ENCODE measurements at regions not wholly inside any gene's neighbourhood (a gene's known extent, or its start where the extent isn't known, plus 50 kb on each side); places are given as distances from the start of the nearest gene placed in this dataset.

DNA sequence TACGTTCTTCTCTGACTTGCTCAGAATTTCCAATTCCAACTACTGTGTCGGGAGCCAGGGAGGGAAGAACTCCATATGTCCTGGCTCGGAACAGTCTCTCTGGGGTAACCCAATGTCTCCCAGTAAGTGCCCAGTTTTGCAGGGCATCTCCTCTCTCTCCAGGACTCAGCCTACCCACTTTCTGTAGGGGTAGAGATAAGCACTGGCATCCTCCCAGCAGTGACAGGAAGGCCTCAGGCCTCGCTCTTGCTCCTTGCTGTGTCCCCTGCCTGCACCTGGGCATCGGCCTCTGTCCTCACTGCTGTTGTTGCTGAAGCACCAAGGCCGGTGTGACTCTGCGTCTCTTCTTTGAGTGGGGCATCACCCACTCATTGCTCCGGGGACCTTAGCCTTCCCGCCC, 388.9 kb upstream of the JARID2 start:
- TF ChIP-seq, protein P1, sequence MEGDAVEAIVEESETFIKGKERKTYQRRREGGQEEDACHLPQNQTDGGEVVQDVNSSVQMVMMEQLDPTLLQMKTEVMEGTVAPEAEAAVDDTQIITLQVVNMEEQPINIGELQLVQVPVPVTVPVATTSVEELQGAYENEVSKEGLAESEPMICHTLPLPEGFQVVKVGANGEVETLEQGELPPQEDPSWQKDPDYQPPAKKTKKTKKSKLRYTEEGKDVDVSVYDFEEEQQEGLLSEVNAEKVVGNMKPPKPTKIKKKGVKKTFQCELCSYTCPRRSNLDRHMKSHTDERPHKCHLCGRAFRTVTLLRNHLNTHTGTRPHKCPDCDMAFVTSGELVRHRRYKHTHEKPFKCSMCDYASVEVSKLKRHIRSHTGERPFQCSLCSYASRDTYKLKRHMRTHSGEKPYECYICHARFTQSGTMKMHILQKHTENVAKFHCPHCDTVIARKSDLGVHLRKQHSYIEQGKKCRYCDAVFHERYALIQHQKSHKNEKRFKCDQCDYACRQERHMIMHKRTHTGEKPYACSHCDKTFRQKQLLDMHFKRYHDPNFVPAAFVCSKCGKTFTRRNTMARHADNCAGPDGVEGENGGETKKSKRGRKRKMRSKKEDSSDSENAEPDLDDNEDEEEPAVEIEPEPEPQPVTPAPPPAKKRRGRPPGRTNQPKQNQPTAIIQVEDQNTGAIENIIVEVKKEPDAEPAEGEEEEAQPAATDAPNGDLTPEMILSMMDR (IDR thresholded peaks at IDR 0.05; ENCODE audit: insufficient read depth, low read length), result no peak
- no peak for TF ChIP-seq POLR2AphosphoS5 (IDR thresholded peaks at IDR 0.05; ENCODE audit: low read depth)
- TF ChIP-seq GABPA (IDR thresholded peaks at IDR 0.05; ENCODE audit: low read depth), result no peak
- TF ChIP-seq REST (IDR thresholded peaks at IDR 0.05; ENCODE audit: insufficient replicate concordance, low read depth), result no peak

All from HL-60 (cell line).